GM12878 (cell line): ENCODE measurements at regions not wholly inside any gene's neighbourhood (a gene's known extent, or its start where the extent isn't known, plus 50 kb on each side); places are given as distances from the start of the nearest gene placed in this dataset.

ENCODE experiments used
- ATAC-seq: fragments of 200-7000 bp; cut with Tn5 transposase; 3 replicates; pipeline ENCODE4 v1.9.1; 2020; ENCODE audit warnings: mild to moderate bottlenecking, moderate library complexity
- BruUV-seq: library from RNA; stranded (reverse); fragments of 400-500 nt; replicated peaks from 2 replicates; lab custom pipeline; 2021; lab: Mats Ljungman, UMichigan
- CTCF ChIA-PET: fragments of 300-600 bp; sonication (Branson Sonifier 250); formaldehyde crosslinking; extraction: SDS; loops from one replicate; lab custom pipeline; 2021; ENCODE audit warnings: inconsistent platforms; lab: Yijun Ruan, JAX
- POLR2A ChIA-PET: fragments of 350-600 bp; formaldehyde crosslinking; extraction: SDS; loops from one replicate; lab custom pipeline; 2021; ENCODE audit warnings: inconsistent platforms; lab: Charles Lee
- RAD21 ChIA-PET: fragments of 300-600 bp; sonication (Branson Sonifier 250); formaldehyde crosslinking; loops from one replicate; lab custom pipeline; 2023; ENCODE audit warnings: antibody characterized with exemption; ENCODE audit not compliant: unreplicated experiment; lab: Charles Lee
- SMC1A ChIA-PET: fragments of 300-600 bp; sonication (Branson Sonifier 250); formaldehyde crosslinking; loops from one replicate; lab custom pipeline; 2023; ENCODE audit not compliant: unreplicated experiment, uncharacterized antibody; lab: Charles Lee
- DNase-seq: peaks from one replicate; pipeline ENCODE4 v3.0.0-alpha.2; 2011; ENCODE audit warnings: low read depth, low spot score
- FAIRE-seq: peaks from 3 replicates; lab custom pipeline; 2011; peaks lifted over from hg19 to GRCh38; lab: Jason Lieb, UNC
- H2AFZ ChIP-seq: 2 replicates; pipeline ENCODE4 v1.6.0; 2011; ENCODE audit warnings: low read depth, low read length, control low read depth; ENCODE audit not compliant: control insufficient read depth
- H3K27ac ChIP-seq: 2 replicates; pipeline ENCODE4 v1.5.1; 2011; ENCODE audit warnings: control low read depth; ENCODE audit not compliant: control insufficient read depth, insufficient read depth
- H3K27me3 ChIP-seq, 2 experiments: replicated peaks in 1 of 2; 2 replicates each; pipeline versions ENCODE4 v1.6.0 to v1.6.1; 2011; ENCODE audit warnings: low read length in 1 of 2; ENCODE audit not compliant: control insufficient read depth in 2 of 2, insufficient read depth in 2 of 2
- H3K36me3 ChIP-seq, 2 experiments: 2 replicates each; pipeline ENCODE4 v1.5.1; 2011; ENCODE audit warnings: low read length in 1 of 2; ENCODE audit not compliant: control insufficient read depth in 2 of 2, insufficient read depth in 2 of 2
- H3K4me1 ChIP-seq: 2 replicates; pipeline ENCODE4 v1.6.1; 2011; ENCODE audit warnings: mild to moderate bottlenecking, low read length, moderate library complexity, mixed read lengths; ENCODE audit not compliant: control insufficient read depth, insufficient read depth
- H3K4me2 ChIP-seq: 2 replicates; pipeline ENCODE4 v1.6.0; 2011; ENCODE audit warnings: control low read depth; ENCODE audit not compliant: control insufficient read depth, insufficient read depth
- H3K4me3 ChIP-seq: fragments of 200-600 bp; sonication (generic); 2 replicates; pipeline ENCODE4 v1.5.1; 2016
- H3K79me2 ChIP-seq: 2 replicates; pipeline ENCODE4 v1.6.0; 2011; ENCODE audit warnings: low read length; ENCODE audit not compliant: control insufficient read depth, insufficient read depth
- H3K9ac ChIP-seq: 2 replicates; pipeline ENCODE4 v1.8.0; 2011; ENCODE audit warnings: low read length, control low read depth, mixed read lengths; ENCODE audit not compliant: control insufficient read depth, insufficient read depth
- H3K9me3 ChIP-seq: replicated peaks from 3 replicates; pipeline ENCODE4 v1.5.1; 2011; ENCODE audit warnings: mild to moderate bottlenecking, low read length; ENCODE audit not compliant: control insufficient read depth, insufficient read depth
- H4K20me1 ChIP-seq: 2 replicates; pipeline ENCODE4 v1.6.0; 2011; ENCODE audit not compliant: control insufficient read depth, insufficient read depth
- CBX5 ChIP-seq: sonication (generic); IDR thresholded peaks from 2 replicates; pipeline ENCODE4 v1.6.1; 2016; ENCODE audit warnings: low read depth, moderate library complexity, mild to moderate bottlenecking, inconsistent platforms
- CEBPB ChIP-seq, 2 experiments: fragments of 150-350 bp in 1 of 2; IDR thresholded peaks; 2 replicates each; pipeline ENCODE4 v1.6.1; 2012 to 2014; ENCODE audit warnings: low read depth in 2 of 2, low read length in 2 of 2, borderline replicate concordance in 1 of 2, inconsistent platforms in 1 of 2
- IKZF2 ChIP-seq, 2 experiments: fragments of 450-650 bp; IDR thresholded peaks; 2 replicates each; pipeline ENCODE4 v1.6.1; 2017; ENCODE audit warnings: mild to moderate bottlenecking in 2 of 2, moderate library complexity in 2 of 2
- NFYB ChIP-seq: IDR thresholded peaks from 2 replicates; pipeline ENCODE4 v1.6.1; 2011; ENCODE audit warnings: low read depth, mild to moderate bottlenecking, low read length, improper control_type of control experiment, moderate library complexity; ENCODE audit not compliant: insufficient read depth
- ZZZ3 ChIP-seq: IDR thresholded peaks from 2 replicates; pipeline ENCODE4 v1.6.1; 2011; ENCODE audit warnings: low read depth; ENCODE audit not compliant: control insufficient read depth, insufficient read length
- WGBS: methylation state at CpG from one replicate; pipeline ENCODE4 v1.1.6; 2016; ENCODE audit warnings: low lambda C conversion rate; ENCODE audit not compliant: insufficient replicate concordance, insufficient coverage; ENCODE audit errors: missing lambda C conversion rate; 5-methylcytosine and 5-hydroxymethylcytosine counted together
- in situ Hi-C: fragments of 300-500 bp; cut with MboI; formaldehyde crosslinking; loops from 9 replicates; pipeline ENCODE4 v1.14.3; 2018; ENCODE audit warnings: mixed read lengths
- intact Hi-C: fragments of 100-400 bp; cut with micrococcal nuclease; formaldehyde crosslinking; loops from one replicate; pipeline ENCODE4 v1.14.2; 2022; ENCODE audit not compliant: unreplicated experiment
- TF ChIP-seq, protein P1 (sequence below): fragments of 150-350 bp; IDR thresholded peaks from 2 replicates; pipeline ENCODE4 v1.6.1; 2014; ENCODE audit warnings: mild to moderate bottlenecking, low read depth, low read length
- TF ChIP-seq, protein P2 (sequence below): fragments of 450-650 bp; IDR thresholded peaks from 2 replicates; pipeline ENCODE4 v1.6.1; 2016; ENCODE audit warnings: mild to moderate bottlenecking
- TF ChIP-seq, protein P3 (sequence below): fragments of 450-650 bp; IDR thresholded peaks from 2 replicates; pipeline ENCODE4 v1.6.1; 2017; ENCODE audit warnings: mild to moderate bottlenecking
- TF ChIP-seq, protein P4 (sequence below): IDR thresholded peaks from 2 replicates; pipeline ENCODE4 v1.6.1; 2012; ENCODE audit warnings: low read depth, low read length, improper control_type of control experiment
- TF ChIP-seq, protein P5 (sequence below): fragments of 450-650 bp; IDR thresholded peaks from 2 replicates; pipeline ENCODE4 v1.6.1; 2016; ENCODE audit warnings: mild to moderate bottlenecking, moderate library complexity, borderline replicate concordance

DNA sequence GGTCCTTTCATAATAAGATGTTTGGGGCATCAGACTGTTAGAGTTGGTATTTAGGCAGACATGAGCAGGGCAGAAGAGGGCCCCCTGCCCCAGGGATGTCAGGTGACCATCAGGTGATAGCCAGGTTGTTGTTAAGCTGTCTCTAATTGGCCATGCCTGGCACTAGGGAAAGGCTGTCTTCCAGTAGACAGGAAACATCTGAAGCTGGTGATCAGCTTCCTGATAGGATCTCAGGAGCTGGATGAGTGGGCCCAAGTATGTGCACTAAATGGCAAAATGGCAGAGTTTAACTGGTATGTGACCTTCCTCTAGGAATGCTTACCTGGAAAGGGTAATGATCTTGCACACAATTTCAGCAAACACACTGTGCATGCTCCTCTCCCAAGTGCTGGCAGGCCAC, 190.7 kb downstream of the CDH26 start (continued):
- TF ChIP-seq, protein P1, sequence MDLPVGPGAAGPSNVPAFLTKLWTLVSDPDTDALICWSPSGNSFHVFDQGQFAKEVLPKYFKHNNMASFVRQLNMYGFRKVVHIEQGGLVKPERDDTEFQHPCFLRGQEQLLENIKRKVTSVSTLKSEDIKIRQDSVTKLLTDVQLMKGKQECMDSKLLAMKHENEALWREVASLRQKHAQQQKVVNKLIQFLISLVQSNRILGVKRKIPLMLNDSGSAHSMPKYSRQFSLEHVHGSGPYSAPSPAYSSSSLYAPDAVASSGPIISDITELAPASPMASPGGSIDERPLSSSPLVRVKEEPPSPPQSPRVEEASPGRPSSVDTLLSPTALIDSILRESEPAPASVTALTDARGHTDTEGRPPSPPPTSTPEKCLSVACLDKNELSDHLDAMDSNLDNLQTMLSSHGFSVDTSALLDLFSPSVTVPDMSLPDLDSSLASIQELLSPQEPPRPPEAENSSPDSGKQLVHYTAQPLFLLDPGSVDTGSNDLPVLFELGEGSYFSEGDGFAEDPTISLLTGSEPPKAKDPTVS, result no peak
- TF ChIP-seq ZZZ3 (no peak), NFYB (no peak), CBX5 (no peak)

DNA sequence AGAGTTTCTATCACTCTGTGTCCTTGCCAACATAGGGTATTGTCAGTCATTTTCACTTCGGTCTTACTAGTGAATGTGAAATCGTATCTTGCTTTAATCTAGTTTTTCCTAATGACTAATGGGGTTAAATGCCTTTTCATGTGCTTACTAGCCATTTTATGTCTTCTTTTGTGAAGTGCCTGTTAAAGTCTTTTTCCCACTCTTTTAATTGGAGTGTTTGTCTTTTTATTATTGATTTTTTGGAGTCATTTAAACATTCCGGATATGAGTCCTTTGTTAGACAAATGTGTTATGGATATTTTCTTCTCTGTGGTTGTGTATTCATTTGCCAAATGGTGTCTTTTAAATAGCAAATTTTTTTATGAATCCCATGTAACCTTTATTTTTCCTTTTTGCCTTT, 194.6 kb downstream of the CDH26 start:
- no peaks in the 10 kb centered on the region for H3K4me1 ChIP-seq
- no peaks in the 10 kb centered on the region for H4K20me1 ChIP-seq
- H3K79me2 ChIP-seq, result no peaks in the 10 kb centered on the region
- ATAC-seq (no peak), DNase-seq (no peak), FAIRE-seq (no peak)
- no peak overlapping the region for H3K9ac ChIP-seq
- H3K9me3 ChIP-seq, result no peaks in the 10 kb centered on the region
- intact Hi-C loops, result no loop called here
- ChIA-PET SMC1A (no interaction called here), POLR2A (no interaction called here), CTCF (interaction anchor here (0.7 kb wide), 1 partner anchor 194 kb away, joined by 3 read pairs; no protein-coding TSS in a partner anchor), RAD21 (no interaction called here)
- H3K27me3 ChIP-seq, result no peaks in the 10 kb centered on the region
- H3K4me2 ChIP-seq, result no peak overlapping the region
- H3K36me3 ChIP-seq, result no peaks in the 10 kb centered on the region
- no peak overlapping the region for H2AFZ ChIP-seq
- H3K27ac ChIP-seq, result no peak overlapping the region
- no peak overlapping the region for H3K4me3 ChIP-seq
- in situ Hi-C loops, result no loop called here
- no TSS peak for BruUV-seq
- WGBS, result 47% methylated on average over 3 of the region's 3 CpGs
- TF ChIP-seq, protein P2, sequence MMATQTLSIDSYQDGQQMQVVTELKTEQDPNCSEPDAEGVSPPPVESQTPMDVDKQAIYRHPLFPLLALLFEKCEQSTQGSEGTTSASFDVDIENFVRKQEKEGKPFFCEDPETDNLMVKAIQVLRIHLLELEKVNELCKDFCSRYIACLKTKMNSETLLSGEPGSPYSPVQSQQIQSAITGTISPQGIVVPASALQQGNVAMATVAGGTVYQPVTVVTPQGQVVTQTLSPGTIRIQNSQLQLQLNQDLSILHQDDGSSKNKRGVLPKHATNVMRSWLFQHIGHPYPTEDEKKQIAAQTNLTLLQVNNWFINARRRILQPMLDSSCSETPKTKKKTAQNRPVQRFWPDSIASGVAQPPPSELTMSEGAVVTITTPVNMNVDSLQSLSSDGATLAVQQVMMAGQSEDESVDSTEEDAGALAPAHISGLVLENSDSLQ, result no peak
- TF ChIP-seq, protein P3, sequence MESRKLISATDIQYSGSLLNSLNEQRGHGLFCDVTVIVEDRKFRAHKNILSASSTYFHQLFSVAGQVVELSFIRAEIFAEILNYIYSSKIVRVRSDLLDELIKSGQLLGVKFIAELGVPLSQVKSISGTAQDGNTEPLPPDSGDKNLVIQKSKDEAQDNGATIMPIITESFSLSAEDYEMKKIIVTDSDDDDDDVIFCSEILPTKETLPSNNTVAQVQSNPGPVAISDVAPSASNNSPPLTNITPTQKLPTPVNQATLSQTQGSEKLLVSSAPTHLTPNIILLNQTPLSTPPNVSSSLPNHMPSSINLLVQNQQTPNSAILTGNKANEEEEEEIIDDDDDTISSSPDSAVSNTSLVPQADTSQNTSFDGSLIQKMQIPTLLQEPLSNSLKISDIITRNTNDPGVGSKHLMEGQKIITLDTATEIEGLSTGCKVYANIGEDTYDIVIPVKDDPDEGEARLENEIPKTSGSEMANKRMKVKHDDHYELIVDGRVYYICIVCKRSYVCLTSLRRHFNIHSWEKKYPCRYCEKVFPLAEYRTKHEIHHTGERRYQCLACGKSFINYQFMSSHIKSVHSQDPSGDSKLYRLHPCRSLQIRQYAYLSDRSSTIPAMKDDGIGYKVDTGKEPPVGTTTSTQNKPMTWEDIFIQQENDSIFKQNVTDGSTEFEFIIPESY, result no peak
- TF ChIP-seq, protein P4, sequence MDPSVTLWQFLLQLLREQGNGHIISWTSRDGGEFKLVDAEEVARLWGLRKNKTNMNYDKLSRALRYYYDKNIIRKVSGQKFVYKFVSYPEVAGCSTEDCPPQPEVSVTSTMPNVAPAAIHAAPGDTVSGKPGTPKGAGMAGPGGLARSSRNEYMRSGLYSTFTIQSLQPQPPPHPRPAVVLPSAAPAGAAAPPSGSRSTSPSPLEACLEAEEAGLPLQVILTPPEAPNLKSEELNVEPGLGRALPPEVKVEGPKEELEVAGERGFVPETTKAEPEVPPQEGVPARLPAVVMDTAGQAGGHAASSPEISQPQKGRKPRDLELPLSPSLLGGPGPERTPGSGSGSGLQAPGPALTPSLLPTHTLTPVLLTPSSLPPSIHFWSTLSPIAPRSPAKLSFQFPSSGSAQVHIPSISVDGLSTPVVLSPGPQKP, result no peak
- TF ChIP-seq CEBPB (IDR thresholded peaks at IDR 0.05; ENCODE audit: borderline replicate concordance in 1 of 2, low read depth in 2 of 2, low read length in 2 of 2) (no peak), IKZF2 (IDR thresholded peaks at IDR 0.05) (no peak)
- TF ChIP-seq, protein P5, sequence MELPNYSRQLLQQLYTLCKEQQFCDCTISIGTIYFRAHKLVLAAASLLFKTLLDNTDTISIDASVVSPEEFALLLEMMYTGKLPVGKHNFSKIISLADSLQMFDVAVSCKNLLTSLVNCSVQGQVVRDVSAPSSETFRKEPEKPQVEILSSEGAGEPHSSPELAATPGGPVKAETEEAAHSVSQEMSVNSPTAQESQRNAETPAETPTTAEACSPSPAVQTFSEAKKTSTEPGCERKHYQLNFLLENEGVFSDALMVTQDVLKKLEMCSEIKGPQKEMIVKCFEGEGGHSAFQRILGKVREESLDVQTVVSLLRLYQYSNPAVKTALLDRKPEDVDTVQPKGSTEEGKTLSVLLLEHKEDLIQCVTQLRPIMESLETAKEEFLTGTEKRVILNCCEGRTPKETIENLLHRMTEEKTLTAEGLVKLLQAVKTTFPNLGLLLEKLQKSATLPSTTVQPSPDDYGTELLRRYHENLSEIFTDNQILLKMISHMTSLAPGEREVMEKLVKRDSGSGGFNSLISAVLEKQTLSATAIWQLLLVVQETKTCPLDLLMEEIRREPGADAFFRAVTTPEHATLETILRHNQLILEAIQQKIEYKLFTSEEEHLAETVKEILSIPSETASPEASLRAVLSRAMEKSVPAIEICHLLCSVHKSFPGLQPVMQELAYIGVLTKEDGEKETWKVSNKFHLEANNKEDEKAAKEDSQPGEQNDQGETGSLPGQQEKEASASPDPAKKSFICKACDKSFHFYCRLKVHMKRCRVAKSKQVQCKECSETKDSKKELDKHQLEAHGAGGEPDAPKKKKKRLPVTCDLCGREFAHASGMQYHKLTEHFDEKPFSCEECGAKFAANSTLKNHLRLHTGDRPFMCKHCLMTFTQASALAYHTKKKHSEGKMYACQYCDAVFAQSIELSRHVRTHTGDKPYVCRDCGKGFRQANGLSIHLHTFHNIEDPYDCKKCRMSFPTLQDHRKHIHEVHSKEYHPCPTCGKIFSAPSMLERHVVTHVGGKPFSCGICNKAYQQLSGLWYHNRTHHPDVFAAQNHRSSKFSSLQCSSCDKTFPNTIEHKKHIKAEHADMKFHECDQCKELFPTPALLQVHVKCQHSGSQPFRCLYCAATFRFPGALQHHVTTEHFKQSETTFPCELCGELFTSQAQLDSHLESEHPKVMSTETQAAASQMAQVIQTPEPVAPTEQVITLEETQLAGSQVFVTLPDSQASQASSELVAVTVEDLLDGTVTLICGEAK, result no peak
